Type B pancreatic cell (in vitro differentiated cells): ENCODE measurements at regions not wholly inside any gene's neighbourhood (a gene's known extent, or its start where the extent isn't known, plus 50 kb on each side); places are given as distances from the start of the nearest gene placed in this dataset.

ENCODE experiments used
- DNase-seq: peaks from one replicate; pipeline ENCODE4 v3.0.0; 2021; ENCODE audit warnings: mixed read lengths; ENCODE audit not compliant: unreplicated experiment; ENCODE audit errors: extremely low spot score
- H3K27ac Mint-ChIP-seq: 2 replicates; pipeline ENCODE4 v1.8.0; 2021; ENCODE audit warnings: mild to moderate bottlenecking, mixed read lengths
- H3K27me3 Mint-ChIP-seq: 2 replicates; pipeline ENCODE4 v1.8.0; 2021; ENCODE audit warnings: mixed read lengths
- H3K36me3 Mint-ChIP-seq: 2 replicates; pipeline ENCODE4 v1.8.0; 2021; ENCODE audit warnings: mixed read lengths
- H3K4me1 Mint-ChIP-seq: one replicate; pipeline ENCODE4 v1.8.0; 2021; ENCODE audit warnings: mixed read lengths; ENCODE audit not compliant: unreplicated experiment
- H3K4me3 Mint-ChIP-seq: 2 replicates; pipeline ENCODE4 v1.8.0; 2021; ENCODE audit warnings: mild to moderate bottlenecking, mixed read lengths
- H3K9me3 Mint-ChIP-seq: 2 replicates; pipeline ENCODE4 v1.8.0; 2021; ENCODE audit warnings: mixed read lengths
- CTCF ChIP-seq: fragments of 200-600 bp; sonication (generic); conservative IDR thresholded peaks from 2 replicates; pipeline ENCODE4 v1.5.0; 2021; ENCODE audit warnings: antibody characterized with exemption, mild to moderate bottlenecking

GRCh38 chr10:118473305-118473960 is 122.0 kb downstream of the PRLHR start:
- Mint-ChIP-seq H3K27ac (no peak overlapping the region), H3K9me3 (no peaks in the 10 kb centered on the region), H3K36me3 (no peaks in the 10 kb centered on the region), H3K4me1 (peaks cover 16% of the 10 kb centered on the region), H3K27me3 (peaks cover 29% of the 10 kb centered on the region), H3K4me3 (no peak overlapping the region)
- DNase-seq: no peak
- TF ChIP-seq CTCF: no peak

GRCh38 chr10:118472415-118473304 is 122.8 kb downstream of the PRLHR start:
- TF ChIP-seq CTCF: no peak
- DNase-seq: no peak
- peaks cover 16% of the 10 kb centered on the region for H3K4me1 Mint-ChIP-seq
- no peak overlapping the region for H3K27ac Mint-ChIP-seq
- no peaks in the 10 kb centered on the region for H3K9me3 Mint-ChIP-seq
- peaks cover 34% of the 10 kb centered on the region for H3K27me3 Mint-ChIP-seq
- H3K4me3 Mint-ChIP-seq: no peak overlapping the region
- no peaks in the 10 kb centered on the region for H3K36me3 Mint-ChIP-seq

GRCh38 chr10:118471863-118472262 is 123.6 kb downstream of the PRLHR start:
- Mint-ChIP-seq H3K4me3 (no peak overlapping the region), H3K27me3 (peaks cover 42% of the 10 kb centered on the region), H3K36me3 (no peaks in the 10 kb centered on the region), H3K4me1 (peaks cover 16% of the 10 kb centered on the region), H3K27ac (no peak overlapping the region), H3K9me3 (no peaks in the 10 kb centered on the region)
- no peak for DNase-seq
- no peak for TF ChIP-seq CTCF

- H3K4me1 Mint-ChIP-seq: peaks cover 16% of the 10 kb centered on the region
- no peak overlapping the region for H3K27ac Mint-ChIP-seq
- DNase-seq: no peak
- peaks cover 54% of the 10 kb centered on the region for H3K27me3 Mint-ChIP-seq
- TF ChIP-seq CTCF: no peak
- H3K36me3 Mint-ChIP-seq: no peaks in the 10 kb centered on the region
- no peaks in the 10 kb centered on the region for H3K9me3 Mint-ChIP-seq
- no peak overlapping the region for H3K4me3 Mint-ChIP-seq
Measured at GRCh38 chr10:118470470-118470869, 125.0 kb downstream of the PRLHR start.

- no peaks in the 10 kb centered on the region for H3K36me3 Mint-ChIP-seq
- no peak overlapping the region for H3K4me3 Mint-ChIP-seq
- TF ChIP-seq CTCF: no peak
- no peaks in the 10 kb centered on the region for H3K9me3 Mint-ChIP-seq
- H3K27ac Mint-ChIP-seq: no peak overlapping the region
- peaks cover 1% of the 10 kb centered on the region for H3K4me1 Mint-ChIP-seq
- no peak for DNase-seq
- H3K27me3 Mint-ChIP-seq: peaks cover 65% of the 10 kb centered on the region
Measured at GRCh38 chr10:118467200-118467599, 125.1 kb upstream of the FAM204A start.
